Trophoblast cell (in vitro differentiated cells and primary cell): ENCODE measurements at regions not wholly inside any gene's neighbourhood (a gene's known extent, or its start where the extent isn't known, plus 50 kb on each side); places are given as distances from the start of the nearest gene placed in this dataset.

ENCODE experiments used
- DNase-seq, 2 donors: peaks; one replicate each; pipeline ENCODE4 v3.0.0-alpha.2; 2016
- H2AFZ ChIP-seq: 2 replicates; pipeline ENCODE4 v1.6.1; 2013; ENCODE audit warnings: low read length, moderate library complexity, mild to moderate bottlenecking; ENCODE audit not compliant: insufficient read depth, poor library complexity
- H2AK5ac ChIP-seq: 2 replicates; pipeline ENCODE4 v1.6.1; 2013; ENCODE audit warnings: mild to moderate bottlenecking, low read length
- H2BK120ac ChIP-seq: 2 replicates; pipeline ENCODE4 v1.6.1; 2013; ENCODE audit warnings: low read length, mild to moderate bottlenecking, moderate library complexity; ENCODE audit not compliant: insufficient read depth, poor library complexity
- H2BK12ac ChIP-seq: 2 replicates; pipeline ENCODE4 v1.6.1; 2013; ENCODE audit warnings: mild to moderate bottlenecking, low read length, moderate library complexity
- H2BK5ac ChIP-seq: 2 replicates; pipeline ENCODE4 v1.6.1; 2013; ENCODE audit warnings: low read length, low read depth, moderate library complexity, mild to moderate bottlenecking; ENCODE audit not compliant: poor library complexity
- H3K14ac ChIP-seq: 2 replicates; pipeline ENCODE4 v1.6.1; 2013; ENCODE audit warnings: mild to moderate bottlenecking, low read length
- H3K18ac ChIP-seq: 2 replicates; pipeline ENCODE4 v1.6.1; 2013; ENCODE audit warnings: mild to moderate bottlenecking, low read length
- H3K23ac ChIP-seq: 2 replicates; pipeline ENCODE4 v1.6.1; 2013; ENCODE audit warnings: low read length
- H3K27ac ChIP-seq: 2 replicates; pipeline ENCODE4 v1.5.1; 2013; ENCODE audit warnings: low read depth, mild to moderate bottlenecking, inconsistent platforms, low read length, moderate library complexity
- H3K27me3 ChIP-seq: 2 replicates; pipeline ENCODE4 v1.6.1; 2013; ENCODE audit warnings: inconsistent platforms, mild to moderate bottlenecking, low read length, moderate library complexity; ENCODE audit not compliant: insufficient read depth
- H3K36me3 ChIP-seq, 2 experiments: 1 replicate in 1 of 2; 2 replicates in 1 of 2; pipeline ENCODE4 v1.6.1; 2013; ENCODE audit warnings: low read length in 2 of 2, mild to moderate bottlenecking in 2 of 2, moderate library complexity in 1 of 2; ENCODE audit not compliant: insufficient read depth in 2 of 2, control insufficient read depth in 1 of 2
- H3K4ac ChIP-seq: 2 replicates; pipeline ENCODE4 v1.6.1; 2013; ENCODE audit warnings: low read depth, mild to moderate bottlenecking, low read length, moderate library complexity
- H3K4me1 ChIP-seq, 2 experiments: 1 replicate in 1 of 2; 2 replicates in 1 of 2; pipeline ENCODE4 v1.6.1; 2013; ENCODE audit warnings: low read length in 2 of 2, mild to moderate bottlenecking in 2 of 2, moderate library complexity in 1 of 2; ENCODE audit not compliant: insufficient read depth in 2 of 2, control insufficient read depth in 1 of 2
- H3K4me2 ChIP-seq: 2 replicates; pipeline ENCODE4 v1.6.1; 2013; ENCODE audit warnings: inconsistent platforms, mild to moderate bottlenecking, low read length, moderate library complexity
- H3K4me3 ChIP-seq: 2 replicates; pipeline ENCODE4 v1.5.1; 2013; ENCODE audit warnings: mild to moderate bottlenecking, low read depth, low read length, inconsistent platforms
- H3K79me1 ChIP-seq: one replicate; pipeline ENCODE4 v1.6.1; 2013; ENCODE audit warnings: low read length
- H3K79me2 ChIP-seq: 2 replicates; pipeline ENCODE4 v1.6.1; 2013; ENCODE audit warnings: low read length, mild to moderate bottlenecking; ENCODE audit not compliant: control insufficient read depth, insufficient read depth, poor library complexity
- H3K9ac ChIP-seq: 2 replicates; pipeline ENCODE4 v1.6.1; 2013; ENCODE audit warnings: mild to moderate bottlenecking, low read length
- H3K9me3 ChIP-seq: 2 replicates; pipeline ENCODE4 v1.6.1; 2013; ENCODE audit warnings: low read depth, mild to moderate bottlenecking, control low read depth, inconsistent platforms, low read length; ENCODE audit not compliant: insufficient read depth
- H4K12ac ChIP-seq: 2 replicates; pipeline ENCODE4 v1.6.1; 2013; ENCODE audit warnings: low read depth, mild to moderate bottlenecking, low read length, moderate library complexity
- H4K8ac ChIP-seq: 2 replicates; pipeline ENCODE4 v1.6.1; 2013; ENCODE audit warnings: low read depth, mild to moderate bottlenecking, low read length, moderate library complexity
- H4K91ac ChIP-seq: one replicate; pipeline ENCODE4 v1.6.1; 2013; ENCODE audit warnings: low read depth, mild to moderate bottlenecking, low read length, moderate library complexity
- WGBS: extraction: QIAGEN DNeasy Blood & Tissue Kit; methylation state at CpG from one replicate; pipeline ENCODE4 v1.1.7; 2013; ENCODE audit warnings: missing lambda C conversion rate; ENCODE audit not compliant: insufficient read length, insufficient coverage; ENCODE audit errors: extremely low coverage; 5-methylcytosine and 5-hydroxymethylcytosine counted together

DNA sequence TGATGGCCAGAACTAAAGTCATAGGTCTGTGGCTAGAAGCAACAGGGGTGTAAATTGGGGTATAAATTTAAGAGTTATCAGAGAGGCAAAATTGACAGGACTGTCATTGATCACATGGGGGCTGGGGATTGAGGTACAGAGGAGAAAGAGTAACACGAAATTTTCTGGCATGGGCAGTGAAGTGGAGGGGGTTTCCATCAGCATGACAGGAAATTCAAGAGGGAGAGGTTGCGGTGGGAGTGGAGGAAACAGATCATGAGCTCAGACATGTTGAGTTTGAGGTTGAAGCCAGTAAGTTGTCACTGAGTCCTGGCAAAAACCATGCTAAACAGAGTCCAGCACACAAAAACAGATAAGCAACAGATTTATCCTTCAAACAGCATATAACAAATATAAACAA lies 192.1 kb upstream of the TSC22D1 start:
- H2AK5ac ChIP-seq = no peak overlapping the region
- H2BK120ac ChIP-seq = no peak overlapping the region
- H4K8ac ChIP-seq = no peak overlapping the region
- H4K91ac ChIP-seq = no peak overlapping the region
- H3K4me3 ChIP-seq = no peak overlapping the region
- peaks cover 3% of the 10 kb centered on the region for H3K79me1 ChIP-seq
- DNase-seq = peak in 1 of 2 donors; percentile 6
- H3K4me1 ChIP-seq = peaks cover 4 to 8% of the 10 kb centered on the region in 2 experiments
- no peak overlapping the region for H3K14ac ChIP-seq
- H3K9me3 ChIP-seq = no peaks in the 10 kb centered on the region
- no peak overlapping the region for H2AFZ ChIP-seq
- WGBS = no CpG with 5 or more reads among the region's 2 CpGs
- H3K79me2 ChIP-seq = no peaks in the 10 kb centered on the region
- no peak overlapping the region for H2BK12ac ChIP-seq
- no peak overlapping the region for H3K4me2 ChIP-seq
- no peak overlapping the region for H4K12ac ChIP-seq
- H3K23ac ChIP-seq = no peak overlapping the region
- no peaks in the 10 kb centered on the region for H3K36me3 ChIP-seq
- no peak overlapping the region for H2BK5ac ChIP-seq
- no peak overlapping the region for H3K9ac ChIP-seq
- no peak overlapping the region for H3K18ac ChIP-seq
- H3K27ac ChIP-seq = no peak overlapping the region
- no peaks in the 10 kb centered on the region for H3K27me3 ChIP-seq
- H3K4ac ChIP-seq = no peak overlapping the region

GRCh38 chr13:44765001-44765471 lies 188.9 kb upstream of the TSC22D1 start:
- Histone ChIP-seq H3K27me3 (no peaks in the 10 kb centered on the region), H3K9me3 (no peaks in the 10 kb centered on the region), H4K12ac (no peak overlapping the region), H3K14ac (no peak overlapping the region), H4K8ac (no peak overlapping the region), H3K36me3 (no peaks in the 10 kb centered on the region), H4K91ac (no peak overlapping the region), H2AFZ (no peak overlapping the region), H3K27ac (no peak overlapping the region), H3K23ac (no peak overlapping the region), H3K4ac (no peak overlapping the region), H2BK120ac (no peak overlapping the region), H3K18ac (no peak overlapping the region), H3K9ac (no peak overlapping the region), H2AK5ac (no peak overlapping the region), H2BK12ac (no peak overlapping the region), H3K4me1 (peaks cover 4 to 8% of the 10 kb centered on the region in 2 experiments), H3K79me2 (no peaks in the 10 kb centered on the region), H3K4me2 (no peak overlapping the region), H3K79me1 (peaks cover 3% of the 10 kb centered on the region), H2BK5ac (no peak overlapping the region), H3K4me3 (no peak overlapping the region)
- WGBS = no CpG with 5 or more reads among the region's 4 CpGs
- peak; percentile 9 to 49 for DNase-seq

- Histone ChIP-seq H2BK120ac (no peak overlapping the region), H3K18ac (no peak overlapping the region), H3K79me1 (peaks cover 3% of the 10 kb centered on the region), H4K12ac (no peak overlapping the region), H3K27ac (no peak overlapping the region), H3K79me2 (no peaks in the 10 kb centered on the region), H3K4me3 (no peak overlapping the region), H3K23ac (no peak overlapping the region), H3K27me3 (no peaks in the 10 kb centered on the region), H3K9ac (no peak overlapping the region), H2BK5ac (peak overlapping the region; percentile 47), H3K9me3 (no peaks in the 10 kb centered on the region), H3K4me1 (peaks cover 7 to 13% of the 10 kb centered on the region in 2 experiments), H2AFZ (no peak overlapping the region), H4K8ac (peak overlapping the region; percentile 26), H4K91ac (peak overlapping the region; percentile 73), H3K36me3 (no peaks in the 10 kb centered on the region), H2BK12ac (peak overlapping the region; percentile 63), H3K4ac (no peak overlapping the region), H3K4me2 (no peak overlapping the region), H2AK5ac (peak overlapping the region; percentile 46), H3K14ac (peak overlapping the region; percentile 58)
- DNase-seq = peak in 1 of 2 donors; percentile 13
- no CpG with 5 or more reads among the region's 8 CpGs for WGBS
Measured at GRCh38 chr13:44764302-44764692, 188.2 kb upstream of the TSC22D1 start.

GRCh38 chr13:44763615-44764301 lies 187.6 kb upstream of the TSC22D1 start:
- no peak overlapping the region for H3K4ac ChIP-seq
- no CpG with 5 or more reads among the region's 11 CpGs for WGBS
- H3K79me1 ChIP-seq = peaks cover 3% of the 10 kb centered on the region
- no peak overlapping the region for H2AK5ac ChIP-seq
- no peaks in the 10 kb centered on the region for H3K9me3 ChIP-seq
- no peak overlapping the region for H3K18ac ChIP-seq
- no peak overlapping the region for H3K14ac ChIP-seq
- DNase-seq = peak; percentile 27 to 29
- H2AFZ ChIP-seq = no peak overlapping the region
- H3K27me3 ChIP-seq = no peaks in the 10 kb centered on the region
- no peak overlapping the region for H4K8ac ChIP-seq
- no peak overlapping the region for H3K23ac ChIP-seq
- peak overlapping the region; percentile 65 for H2BK12ac ChIP-seq
- H3K9ac ChIP-seq = no peak overlapping the region
- H2BK120ac ChIP-seq = no peak overlapping the region
- no peak overlapping the region for H4K91ac ChIP-seq
- peaks cover 12 to 19% of the 10 kb centered on the region in 2 experiments for H3K4me1 ChIP-seq
- H3K4me3 ChIP-seq = no peak overlapping the region
- no peak overlapping the region for H2BK5ac ChIP-seq
- H3K79me2 ChIP-seq = no peaks in the 10 kb centered on the region
- no peak overlapping the region for H4K12ac ChIP-seq
- no peak overlapping the region for H3K27ac ChIP-seq
- H3K4me2 ChIP-seq = no peak overlapping the region
- H3K36me3 ChIP-seq = no peaks in the 10 kb centered on the region
